AG09309 (cell line): ENCODE measurements at regions not wholly inside any gene's neighbourhood (a gene's known extent, or its start where the extent isn't known, plus 50 kb on each side); places are given as distances from the start of the nearest gene placed in this dataset.
"Not testable (repeated sequence)": the region's sequence is repeated elsewhere in the genome, so short reads cannot be mapped to it uniquely, and the experiment has no call there.

Source experiments
- DNase-seq: peaks from one replicate; pipeline ENCODE4 v3.0.0-alpha.2; 2010; ENCODE audit warnings: low read depth
- H3K4me3 ChIP-seq: 2 replicates; pipeline ENCODE4 v1.5.1; 2011; ENCODE audit warnings: mild to moderate bottlenecking, low read depth, low read length, moderate library complexity; ENCODE audit not compliant: control insufficient read depth
- TF ChIP-seq, protein P1 (sequence below): IDR thresholded peaks from 2 replicates; pipeline ENCODE4 v1.5.1; 2011; ENCODE audit warnings: mild to moderate bottlenecking, low read depth, low read length, inconsistent platforms; ENCODE audit not compliant: insufficient read depth, control insufficient read depth; ENCODE audit errors: missing control alignments

DNA sequence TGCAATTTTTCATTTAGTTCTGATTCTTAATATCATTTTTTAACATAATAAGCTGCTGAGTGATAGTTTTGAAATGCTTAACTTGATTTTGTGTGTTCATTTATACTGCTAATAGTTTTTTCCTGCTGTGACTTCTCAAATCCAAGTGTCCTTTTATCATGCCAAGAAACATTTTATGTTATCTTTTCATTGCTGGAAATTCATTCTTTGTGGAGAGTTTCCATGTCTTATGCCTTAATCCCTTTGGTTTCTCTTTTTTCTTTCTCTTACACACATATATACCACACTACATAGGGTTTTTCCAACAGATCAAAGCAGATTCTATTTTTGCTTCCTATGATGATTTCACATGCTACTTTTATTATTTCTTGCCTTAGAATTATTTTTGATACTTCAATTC is 981.1 kb downstream of the SLC6A15 start:
- TF ChIP-seq, protein P1, sequence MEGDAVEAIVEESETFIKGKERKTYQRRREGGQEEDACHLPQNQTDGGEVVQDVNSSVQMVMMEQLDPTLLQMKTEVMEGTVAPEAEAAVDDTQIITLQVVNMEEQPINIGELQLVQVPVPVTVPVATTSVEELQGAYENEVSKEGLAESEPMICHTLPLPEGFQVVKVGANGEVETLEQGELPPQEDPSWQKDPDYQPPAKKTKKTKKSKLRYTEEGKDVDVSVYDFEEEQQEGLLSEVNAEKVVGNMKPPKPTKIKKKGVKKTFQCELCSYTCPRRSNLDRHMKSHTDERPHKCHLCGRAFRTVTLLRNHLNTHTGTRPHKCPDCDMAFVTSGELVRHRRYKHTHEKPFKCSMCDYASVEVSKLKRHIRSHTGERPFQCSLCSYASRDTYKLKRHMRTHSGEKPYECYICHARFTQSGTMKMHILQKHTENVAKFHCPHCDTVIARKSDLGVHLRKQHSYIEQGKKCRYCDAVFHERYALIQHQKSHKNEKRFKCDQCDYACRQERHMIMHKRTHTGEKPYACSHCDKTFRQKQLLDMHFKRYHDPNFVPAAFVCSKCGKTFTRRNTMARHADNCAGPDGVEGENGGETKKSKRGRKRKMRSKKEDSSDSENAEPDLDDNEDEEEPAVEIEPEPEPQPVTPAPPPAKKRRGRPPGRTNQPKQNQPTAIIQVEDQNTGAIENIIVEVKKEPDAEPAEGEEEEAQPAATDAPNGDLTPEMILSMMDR: no peak
- no peak for DNase-seq
- no peak overlapping the region for H3K4me3 ChIP-seq

DNA sequence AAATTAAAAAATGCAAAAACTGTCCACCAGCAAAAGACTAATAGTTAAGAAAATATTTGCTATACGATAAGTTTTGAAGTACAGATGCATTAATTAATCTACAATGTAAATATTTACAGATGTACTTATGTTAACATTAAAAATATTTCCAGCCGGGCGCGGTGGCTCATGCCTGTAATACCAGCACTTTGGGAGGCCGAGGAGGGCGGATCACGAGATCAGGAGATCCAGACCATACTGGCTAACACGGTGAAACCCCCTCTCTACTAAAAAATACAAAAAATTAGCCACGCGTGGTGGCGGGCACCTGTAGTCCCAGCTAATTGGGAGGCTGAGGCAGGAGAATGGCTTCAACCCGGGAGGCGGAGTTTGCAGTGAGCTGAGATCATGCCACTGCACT is 982.8 kb downstream of the SLC6A15 start:
- not testable (repeated sequence) for H3K4me3 ChIP-seq, DNase-seq

DNA sequence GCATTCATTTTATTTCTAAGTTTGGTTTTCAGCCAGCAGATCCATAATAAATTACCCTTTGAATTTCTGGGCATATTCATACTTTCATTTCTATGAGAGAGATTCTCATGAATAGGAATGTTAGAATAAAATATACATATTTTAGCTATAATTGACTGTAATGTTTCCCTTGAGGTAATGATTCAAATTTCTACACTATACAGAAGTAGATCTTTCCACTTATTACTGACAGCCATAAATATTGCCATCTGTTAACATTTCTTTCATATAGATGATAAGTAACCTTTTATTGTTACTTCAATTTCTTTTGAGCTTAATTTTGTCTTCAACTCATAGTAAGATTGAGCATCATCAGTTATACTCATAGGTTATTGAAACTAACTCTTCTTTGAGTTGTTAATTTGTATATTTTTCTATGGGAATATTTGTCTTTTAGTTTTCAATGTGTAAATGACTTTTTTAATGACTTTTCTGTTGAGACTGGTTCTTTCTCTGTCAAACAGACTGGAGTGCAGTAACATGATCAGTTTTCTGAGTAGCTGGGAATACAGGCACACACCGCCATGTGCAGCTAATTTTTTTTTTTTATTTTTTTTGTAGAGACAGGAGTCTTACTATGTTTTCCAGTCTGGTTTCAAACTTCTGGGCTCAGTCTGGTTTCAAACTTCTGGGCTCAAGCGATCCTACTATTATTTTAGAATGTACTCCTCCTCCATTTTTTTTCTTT is 991.6 kb downstream of the SLC6A15 start:
- no peak for DNase-seq
- TF ChIP-seq, protein P1: no peak
- no peak overlapping the region for H3K4me3 ChIP-seq

DNA sequence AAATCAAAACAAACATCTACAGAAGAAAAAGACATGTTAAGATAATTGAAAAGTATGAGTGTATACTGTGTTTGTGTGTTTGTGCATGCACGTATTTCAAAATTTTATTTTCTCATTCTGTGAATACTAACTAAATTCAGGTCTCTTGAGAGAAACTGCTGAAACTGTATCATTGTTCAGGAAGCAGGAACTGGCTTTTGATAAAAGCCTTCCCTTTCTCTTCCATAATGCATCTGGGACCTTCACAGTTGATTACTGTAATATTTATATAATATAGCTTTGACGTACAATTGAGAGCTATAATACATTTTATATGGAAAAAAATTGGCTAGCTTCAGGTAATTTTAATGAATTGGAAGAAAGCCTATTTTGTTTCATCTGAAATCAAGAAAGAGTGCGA is 993.5 kb downstream of the SLC6A15 start:
- TF ChIP-seq, protein P1: no peak
- no peak for DNase-seq

DNA sequence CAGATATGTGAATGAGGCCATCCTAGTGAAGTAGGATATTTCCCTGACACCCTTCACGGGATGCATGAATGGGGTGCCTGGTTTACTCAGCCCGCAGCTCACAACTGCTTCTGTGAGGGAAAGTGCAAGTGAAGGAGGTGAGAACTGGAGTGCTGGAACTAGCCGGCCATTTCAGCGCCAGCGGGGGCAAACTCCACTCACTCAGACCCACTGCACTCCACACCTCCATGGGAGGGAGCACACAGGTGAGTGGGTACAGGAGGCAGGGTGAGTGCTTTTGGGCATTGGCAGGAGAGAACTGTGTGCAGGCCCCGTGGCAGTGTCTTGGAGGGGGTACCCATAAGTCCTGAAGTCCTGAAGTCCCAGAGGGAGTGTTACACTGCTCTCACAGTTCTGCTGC is 1008.4 kb downstream of the SLC6A15 start:
- TF ChIP-seq, protein P1: no peak
- DNase-seq: no peak
- no peak overlapping the region for H3K4me3 ChIP-seq

More for the DNA sequence above, 993.5 kb downstream of the SLC6A15 start:
- no peak overlapping the region for H3K4me3 ChIP-seq

DNA sequence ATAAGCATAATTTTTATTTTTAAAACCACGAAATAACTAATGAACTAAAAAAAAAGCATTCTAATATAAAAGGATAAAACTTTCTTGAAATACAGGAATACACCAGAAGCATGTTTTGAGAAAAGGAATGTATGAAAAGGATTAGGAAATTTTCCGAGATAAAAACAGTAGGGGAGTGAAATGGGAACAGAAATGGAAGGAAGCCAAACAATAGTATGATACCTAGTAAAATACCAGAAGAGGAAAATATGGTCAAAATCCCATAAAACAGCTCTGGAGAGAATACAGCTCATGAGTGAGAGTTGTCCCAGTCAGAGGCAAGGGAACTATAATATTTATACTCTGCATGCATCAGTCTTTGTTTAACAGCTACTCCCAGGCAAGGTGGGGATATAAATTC is 1016.2 kb downstream of the SLC6A15 start:
- TF ChIP-seq, protein P1: no peak
- no peak overlapping the region for H3K4me3 ChIP-seq
- peak; percentile 59 for DNase-seq

DNA sequence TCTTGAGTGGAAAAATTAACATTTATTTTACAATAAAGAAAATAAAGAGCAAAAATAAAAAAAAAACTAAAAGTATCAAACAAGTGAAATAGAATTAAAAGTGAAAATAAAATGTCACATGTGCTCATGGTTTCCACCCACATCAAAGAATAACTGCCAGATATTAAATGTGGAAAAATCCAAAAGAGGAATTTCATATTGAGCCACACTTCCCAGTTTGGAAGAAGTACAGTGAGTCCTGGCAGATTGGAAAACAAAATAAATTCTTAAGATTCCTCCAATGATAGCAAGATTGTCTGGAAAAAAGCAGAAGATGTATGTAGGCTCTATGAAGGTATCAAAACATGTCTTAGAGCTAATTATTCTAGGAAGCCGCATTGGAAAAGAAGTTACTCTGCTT is 1019.5 kb downstream of the SLC6A15 start:
- TF ChIP-seq, protein P1: no peak
- H3K4me3 ChIP-seq: no peak overlapping the region
- DNase-seq: no peak
